H1 (cell line): ENCODE measurements at regions not wholly inside any gene's neighbourhood (a gene's known extent, or its start where the extent isn't known, plus 50 kb on each side); places are given as distances from the start of the nearest gene placed in this dataset.

Experiments used
- CEBPB ChIP-seq: IDR thresholded peaks from 2 replicates; pipeline ENCODE4 v1.6.1; 2012; ENCODE audit warnings: low read depth, low read length
- EP300 ChIP-seq, 2 experiments: IDR thresholded peaks; 1 replicate in 1 of 2; 2 replicates in 1 of 2; pipeline ENCODE4 v1.6.1; 2011 to 2012; ENCODE audit warnings: low read depth in 2 of 2, low read length in 2 of 2, mild to moderate bottlenecking in 2 of 2, borderline replicate concordance in 1 of 2, inconsistent platforms in 1 of 2, moderate library complexity in 1 of 2
- POLR2AphosphoS5 ChIP-seq: IDR thresholded peaks from 2 replicates; pipeline ENCODE4 v1.6.1; 2011; ENCODE audit warnings: low read depth, low read length
- RAD21 ChIP-seq, 2 experiments: IDR thresholded peaks in 1 of 2; conservative IDR thresholded peaks in 1 of 2; 2 replicates each; pipeline ENCODE4 v1.6.1; 2011; ENCODE audit warnings: low read depth in 2 of 2, low read length in 2 of 2, improper control_type of control experiment in 1 of 2, inconsistent platforms in 1 of 2, mild to moderate bottlenecking in 1 of 2, moderate library complexity in 1 of 2
- SP1 ChIP-seq: IDR thresholded peaks from 2 replicates; pipeline ENCODE4 v1.6.1; 2011; ENCODE audit warnings: low read depth, low read length
- ZNF274 ChIP-seq: IDR thresholded peaks from 2 replicates; pipeline ENCODE4 v1.7.0; 2012; ENCODE audit warnings: low read length, borderline replicate concordance; ENCODE audit errors: extremely low read depth
- TF ChIP-seq, protein P1 (sequence below): fragments of 300-600 bp; sonication (generic); IDR thresholded peaks from 2 replicates; pipeline ENCODE4 v1.7.1; 2012; ENCODE audit warnings: low read length, moderate library complexity, mild to moderate bottlenecking, inconsistent platforms; ENCODE audit not compliant: insufficient replicate concordance
- TF ChIP-seq, protein P2 (sequence below), 3 experiments: IDR thresholded peaks; 1 replicate in 2 of 3; 2 replicates in 1 of 3; pipeline versions ENCODE4 v1.5.1 to v1.6.1; 2011; ENCODE audit warnings: low read length in 3 of 3, mild to moderate bottlenecking in 3 of 3, inconsistent platforms in 2 of 3, low read depth in 1 of 3, moderate library complexity in 1 of 3; ENCODE audit not compliant: insufficient read depth in 1 of 3; ENCODE audit errors: control extremely low read depth in 1 of 3

DNA sequence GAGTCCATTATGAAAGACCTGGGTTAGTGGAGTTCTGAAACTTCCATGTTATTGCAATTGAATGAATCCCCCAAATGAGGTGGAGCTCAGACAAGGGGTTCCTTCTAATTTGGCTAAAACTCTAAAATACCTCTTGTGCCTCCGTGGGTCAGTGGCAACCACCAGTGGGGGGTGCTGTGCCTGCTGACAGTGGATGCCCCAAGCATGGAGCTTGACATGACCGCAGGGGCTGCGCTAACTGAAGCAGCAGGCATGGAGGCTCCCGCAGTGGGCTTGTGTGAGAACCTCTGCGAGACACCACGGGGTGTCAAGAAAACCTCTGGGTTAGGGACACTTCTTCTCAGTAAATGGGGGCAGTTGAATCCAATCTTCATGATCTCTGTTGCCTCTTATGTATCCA is 200.5 kb downstream of the DRD1 start (continued):
- TF ChIP-seq, protein P1, sequence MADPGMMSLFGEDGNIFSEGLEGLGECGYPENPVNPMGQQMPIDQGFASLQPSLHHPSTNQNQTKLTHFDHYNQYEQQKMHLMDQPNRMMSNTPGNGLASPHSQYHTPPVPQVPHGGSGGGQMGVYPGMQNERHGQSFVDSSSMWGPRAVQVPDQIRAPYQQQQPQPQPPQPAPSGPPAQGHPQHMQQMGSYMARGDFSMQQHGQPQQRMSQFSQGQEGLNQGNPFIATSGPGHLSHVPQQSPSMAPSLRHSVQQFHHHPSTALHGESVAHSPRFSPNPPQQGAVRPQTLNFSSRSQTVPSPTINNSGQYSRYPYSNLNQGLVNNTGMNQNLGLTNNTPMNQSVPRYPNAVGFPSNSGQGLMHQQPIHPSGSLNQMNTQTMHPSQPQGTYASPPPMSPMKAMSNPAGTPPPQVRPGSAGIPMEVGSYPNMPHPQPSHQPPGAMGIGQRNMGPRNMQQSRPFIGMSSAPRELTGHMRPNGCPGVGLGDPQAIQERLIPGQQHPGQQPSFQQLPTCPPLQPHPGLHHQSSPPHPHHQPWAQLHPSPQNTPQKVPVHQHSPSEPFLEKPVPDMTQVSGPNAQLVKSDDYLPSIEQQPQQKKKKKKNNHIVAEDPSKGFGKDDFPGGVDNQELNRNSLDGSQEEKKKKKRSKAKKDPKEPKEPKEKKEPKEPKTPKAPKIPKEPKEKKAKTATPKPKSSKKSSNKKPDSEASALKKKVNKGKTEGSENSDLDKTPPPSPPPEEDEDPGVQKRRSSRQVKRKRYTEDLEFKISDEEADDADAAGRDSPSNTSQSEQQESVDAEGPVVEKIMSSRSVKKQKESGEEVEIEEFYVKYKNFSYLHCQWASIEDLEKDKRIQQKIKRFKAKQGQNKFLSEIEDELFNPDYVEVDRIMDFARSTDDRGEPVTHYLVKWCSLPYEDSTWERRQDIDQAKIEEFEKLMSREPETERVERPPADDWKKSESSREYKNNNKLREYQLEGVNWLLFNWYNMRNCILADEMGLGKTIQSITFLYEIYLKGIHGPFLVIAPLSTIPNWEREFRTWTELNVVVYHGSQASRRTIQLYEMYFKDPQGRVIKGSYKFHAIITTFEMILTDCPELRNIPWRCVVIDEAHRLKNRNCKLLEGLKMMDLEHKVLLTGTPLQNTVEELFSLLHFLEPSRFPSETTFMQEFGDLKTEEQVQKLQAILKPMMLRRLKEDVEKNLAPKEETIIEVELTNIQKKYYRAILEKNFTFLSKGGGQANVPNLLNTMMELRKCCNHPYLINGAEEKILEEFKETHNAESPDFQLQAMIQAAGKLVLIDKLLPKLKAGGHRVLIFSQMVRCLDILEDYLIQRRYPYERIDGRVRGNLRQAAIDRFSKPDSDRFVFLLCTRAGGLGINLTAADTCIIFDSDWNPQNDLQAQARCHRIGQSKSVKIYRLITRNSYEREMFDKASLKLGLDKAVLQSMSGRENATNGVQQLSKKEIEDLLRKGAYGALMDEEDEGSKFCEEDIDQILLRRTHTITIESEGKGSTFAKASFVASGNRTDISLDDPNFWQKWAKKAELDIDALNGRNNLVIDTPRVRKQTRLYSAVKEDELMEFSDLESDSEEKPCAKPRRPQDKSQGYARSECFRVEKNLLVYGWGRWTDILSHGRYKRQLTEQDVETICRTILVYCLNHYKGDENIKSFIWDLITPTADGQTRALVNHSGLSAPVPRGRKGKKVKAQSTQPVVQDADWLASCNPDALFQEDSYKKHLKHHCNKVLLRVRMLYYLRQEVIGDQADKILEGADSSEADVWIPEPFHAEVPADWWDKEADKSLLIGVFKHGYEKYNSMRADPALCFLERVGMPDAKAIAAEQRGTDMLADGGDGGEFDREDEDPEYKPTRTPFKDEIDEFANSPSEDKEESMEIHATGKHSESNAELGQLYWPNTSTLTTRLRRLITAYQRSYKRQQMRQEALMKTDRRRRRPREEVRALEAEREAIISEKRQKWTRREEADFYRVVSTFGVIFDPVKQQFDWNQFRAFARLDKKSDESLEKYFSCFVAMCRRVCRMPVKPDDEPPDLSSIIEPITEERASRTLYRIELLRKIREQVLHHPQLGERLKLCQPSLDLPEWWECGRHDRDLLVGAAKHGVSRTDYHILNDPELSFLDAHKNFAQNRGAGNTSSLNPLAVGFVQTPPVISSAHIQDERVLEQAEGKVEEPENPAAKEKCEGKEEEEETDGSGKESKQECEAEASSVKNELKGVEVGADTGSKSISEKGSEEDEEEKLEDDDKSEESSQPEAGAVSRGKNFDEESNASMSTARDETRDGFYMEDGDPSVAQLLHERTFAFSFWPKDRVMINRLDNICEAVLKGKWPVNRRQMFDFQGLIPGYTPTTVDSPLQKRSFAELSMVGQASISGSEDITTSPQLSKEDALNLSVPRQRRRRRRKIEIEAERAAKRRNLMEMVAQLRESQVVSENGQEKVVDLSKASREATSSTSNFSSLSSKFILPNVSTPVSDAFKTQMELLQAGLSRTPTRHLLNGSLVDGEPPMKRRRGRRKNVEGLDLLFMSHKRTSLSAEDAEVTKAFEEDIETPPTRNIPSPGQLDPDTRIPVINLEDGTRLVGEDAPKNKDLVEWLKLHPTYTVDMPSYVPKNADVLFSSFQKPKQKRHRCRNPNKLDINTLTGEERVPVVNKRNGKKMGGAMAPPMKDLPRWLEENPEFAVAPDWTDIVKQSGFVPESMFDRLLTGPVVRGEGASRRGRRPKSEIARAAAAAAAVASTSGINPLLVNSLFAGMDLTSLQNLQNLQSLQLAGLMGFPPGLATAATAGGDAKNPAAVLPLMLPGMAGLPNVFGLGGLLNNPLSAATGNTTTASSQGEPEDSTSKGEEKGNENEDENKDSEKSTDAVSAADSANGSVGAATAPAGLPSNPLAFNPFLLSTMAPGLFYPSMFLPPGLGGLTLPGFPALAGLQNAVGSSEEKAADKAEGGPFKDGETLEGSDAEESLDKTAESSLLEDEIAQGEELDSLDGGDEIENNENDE: no peak
- TF ChIP-seq ZNF274 (no peak), POLR2AphosphoS5 (no peak), CEBPB (no peak), SP1 (no peak), EP300 (IDR thresholded peaks at IDR 0.05; ENCODE audit: borderline replicate concordance in 1 of 2, low read depth in 2 of 2, low read length in 2 of 2) (no peak), RAD21 (IDR thresholded peaks at IDR 0.05 in 1 of 2, conservative IDR thresholded peaks at IDR 0.05 in 1 of 2; ENCODE audit: low read depth in 2 of 2, low read length in 2 of 2) (peak; percentile 42 to 59)
- TF ChIP-seq, protein P2, sequence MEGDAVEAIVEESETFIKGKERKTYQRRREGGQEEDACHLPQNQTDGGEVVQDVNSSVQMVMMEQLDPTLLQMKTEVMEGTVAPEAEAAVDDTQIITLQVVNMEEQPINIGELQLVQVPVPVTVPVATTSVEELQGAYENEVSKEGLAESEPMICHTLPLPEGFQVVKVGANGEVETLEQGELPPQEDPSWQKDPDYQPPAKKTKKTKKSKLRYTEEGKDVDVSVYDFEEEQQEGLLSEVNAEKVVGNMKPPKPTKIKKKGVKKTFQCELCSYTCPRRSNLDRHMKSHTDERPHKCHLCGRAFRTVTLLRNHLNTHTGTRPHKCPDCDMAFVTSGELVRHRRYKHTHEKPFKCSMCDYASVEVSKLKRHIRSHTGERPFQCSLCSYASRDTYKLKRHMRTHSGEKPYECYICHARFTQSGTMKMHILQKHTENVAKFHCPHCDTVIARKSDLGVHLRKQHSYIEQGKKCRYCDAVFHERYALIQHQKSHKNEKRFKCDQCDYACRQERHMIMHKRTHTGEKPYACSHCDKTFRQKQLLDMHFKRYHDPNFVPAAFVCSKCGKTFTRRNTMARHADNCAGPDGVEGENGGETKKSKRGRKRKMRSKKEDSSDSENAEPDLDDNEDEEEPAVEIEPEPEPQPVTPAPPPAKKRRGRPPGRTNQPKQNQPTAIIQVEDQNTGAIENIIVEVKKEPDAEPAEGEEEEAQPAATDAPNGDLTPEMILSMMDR (IDR thresholded peaks at IDR 0.05; ENCODE audit: control extremely low read depth in 1 of 3, insufficient read depth in 1 of 3, low read depth in 1 of 3, low read length in 3 of 3): peak in 2 of 3 experiments; percentile 25 to 35; a peak in 3 of 4 replicates
